NCI-H2029 treated with DMSO at 0.1 percent for 48 hours (cell line): ENCODE measurements at regions not wholly inside any gene's neighbourhood (a gene's known extent, or its start where the extent isn't known, plus 50 kb on each side); places are given as distances from the start of the nearest gene placed in this dataset.

ENCODE experiments used
- DNase-seq: peaks from one replicate; lab custom pipeline; 2025; lab: John Stamatoyannopoulos, UW

GRCh38 chr2:43105586-43106558, 120.5 kb downstream of the ZFP36L2 start:
- DNase-seq, result no peak

- DNase-seq, result no peak
Measured at GRCh38 chr2:43104763-43105162, 121.6 kb downstream of the ZFP36L2 start.

- DNase-seq, result no peak
Measured at GRCh38 chr2:43104106-43104505, 122.3 kb downstream of the ZFP36L2 start.

- DNase-seq, result no peak
Measured at GRCh38 chr2:43103093-43103404, 123.4 kb downstream of the ZFP36L2 start.

GRCh38 chr2:43102366-43103092, 123.9 kb downstream of the ZFP36L2 start:
- DNase-seq, result no peak

GRCh38 chr2:43101751-43102150, 124.7 kb downstream of the ZFP36L2 start:
- DNase-seq, result no peak

- DNase-seq, result no peak
Measured at GRCh38 chr2:43100883-43101662, 125.3 kb downstream of the ZFP36L2 start.

- no peak for DNase-seq
Measured at GRCh38 chr2:43100362-43100882, 126.0 kb downstream of the ZFP36L2 start.

- DNase-seq, result no peak
Measured at GRCh38 chr2:43099797-43100196, 126.6 kb downstream of the ZFP36L2 start.

- no peak for DNase-seq
Measured at GRCh38 chr2:43098539-43098938, 127.9 kb downstream of the ZFP36L2 start.

GRCh38 chr2:43097644-43098408, 128.6 kb downstream of the ZFP36L2 start:
- no peak for DNase-seq

- no peak for DNase-seq
Measured at GRCh38 chr2:43095533-43096295, 130.7 kb downstream of the ZFP36L2 start.

GRCh38 chr2:43092520-43093179, 133.8 kb downstream of the ZFP36L2 start:
- DNase-seq, result no peak

GRCh38 chr2:43090317-43090716, 136.1 kb downstream of the ZFP36L2 start:
- no peak for DNase-seq

GRCh38 chr2:43088143-43089073, 138.0 kb downstream of the ZFP36L2 start:
- DNase-seq, result no peak

- no peak for DNase-seq
Measured at GRCh38 chr2:43087413-43087812, 139.0 kb downstream of the ZFP36L2 start.

GRCh38 chr2:43086451-43087221, 139.8 kb downstream of the ZFP36L2 start:
- DNase-seq, result no peak

GRCh38 chr2:43085929-43086328, 140.5 kb downstream of the ZFP36L2 start:
- DNase-seq, result no peak
